ENCODE measurements at regions not wholly inside any gene's neighbourhood (a gene's known extent, or its start where the extent isn't known, plus 50 kb on each side); places are given as distances from the start of the nearest gene placed in this dataset.
"Not testable (repeated sequence)": the region's sequence is repeated elsewhere in the genome, so short reads cannot be mapped to it uniquely, and the experiment has no call there.

- not testable (repeated sequence) for DNase-seq (ENCODE audit: extremely low read depth, low read depth, low spot score)
These were observed 600.1 kb downstream of the PRR16 start for GRCh38 chr5:121064241-121064640.

- no peak for DNase-seq (ENCODE audit: extremely low read depth, low read depth, low spot score)
These were observed 622.6 kb downstream of the PRR16 start for GRCh38 chr5:121086671-121087070.

DNA sequence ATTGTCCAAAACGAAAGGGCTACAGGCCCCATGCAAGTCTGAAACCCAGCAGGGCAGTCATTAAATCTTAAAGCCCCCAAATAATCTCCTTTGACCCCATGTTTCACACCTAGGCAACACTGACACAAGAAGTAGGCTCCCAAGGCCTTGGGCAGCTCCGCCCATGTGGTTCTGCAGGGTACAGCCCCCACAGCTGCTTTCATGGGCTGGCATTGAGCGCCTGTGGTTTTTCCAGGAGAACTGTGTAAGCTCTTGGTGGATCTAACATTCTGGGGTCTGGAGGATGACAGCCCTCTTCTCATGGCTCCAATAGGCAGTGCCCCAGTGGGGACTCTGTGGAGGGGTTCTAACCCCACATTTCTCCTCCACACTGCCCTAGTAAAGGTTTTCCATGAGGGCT lies 623.5 kb downstream of the PRR16 start:
- no peak for DNase-seq (ENCODE audit: extremely low read depth, low read depth, low spot score)

GRCh38 chr5:121088341-121088740 lies 624.2 kb downstream of the PRR16 start:
- DNase-seq (ENCODE audit: extremely low read depth, low read depth, low spot score) = no peak

GRCh38 chr5:121090822-121091221 lies 626.7 kb downstream of the PRR16 start:
- no peak for DNase-seq (ENCODE audit: extremely low read depth, low read depth, low spot score)

DNA sequence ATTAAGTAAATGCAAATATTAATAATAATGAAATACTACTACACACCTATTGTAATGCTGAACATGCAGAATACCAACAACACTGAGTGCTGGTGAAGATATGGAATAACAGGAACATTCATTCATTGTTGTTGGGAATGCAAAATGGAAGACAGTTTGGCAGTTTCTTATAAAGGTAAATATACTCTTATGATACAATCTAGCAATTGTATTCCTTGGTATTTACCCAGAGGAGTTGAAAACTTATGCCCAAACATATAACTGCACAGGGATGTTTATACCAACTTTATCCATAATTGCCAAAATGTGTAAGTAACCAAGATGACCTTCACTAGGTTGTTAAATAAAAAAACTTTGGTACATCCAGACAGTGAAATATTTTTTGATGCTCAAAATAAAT lies 636.8 kb downstream of the PRR16 start:
- DNase-seq (ENCODE audit: extremely low read depth, low read depth, low spot score) = no peak

DNA sequence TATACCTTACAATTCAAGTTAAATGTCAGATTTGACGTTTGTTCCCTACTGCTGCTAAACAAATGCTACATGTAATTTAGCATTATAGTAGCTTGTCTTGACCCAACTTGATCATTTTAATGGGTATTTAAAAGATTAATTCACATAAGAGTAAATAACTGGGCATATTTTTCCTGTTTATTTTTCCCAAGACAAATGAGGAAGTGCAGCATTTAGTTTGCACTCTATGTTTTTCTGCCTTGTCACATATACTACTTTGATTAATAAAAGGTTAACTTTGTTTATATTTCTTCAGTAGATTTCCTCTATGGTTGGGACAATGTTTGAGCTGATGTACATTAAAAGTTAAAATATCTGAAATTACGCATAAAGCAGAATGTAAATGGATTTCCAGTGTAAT lies 641.8 kb downstream of the PRR16 start:
- DNase-seq (ENCODE audit: extremely low read depth, low read depth, low spot score) = no peak

DNA sequence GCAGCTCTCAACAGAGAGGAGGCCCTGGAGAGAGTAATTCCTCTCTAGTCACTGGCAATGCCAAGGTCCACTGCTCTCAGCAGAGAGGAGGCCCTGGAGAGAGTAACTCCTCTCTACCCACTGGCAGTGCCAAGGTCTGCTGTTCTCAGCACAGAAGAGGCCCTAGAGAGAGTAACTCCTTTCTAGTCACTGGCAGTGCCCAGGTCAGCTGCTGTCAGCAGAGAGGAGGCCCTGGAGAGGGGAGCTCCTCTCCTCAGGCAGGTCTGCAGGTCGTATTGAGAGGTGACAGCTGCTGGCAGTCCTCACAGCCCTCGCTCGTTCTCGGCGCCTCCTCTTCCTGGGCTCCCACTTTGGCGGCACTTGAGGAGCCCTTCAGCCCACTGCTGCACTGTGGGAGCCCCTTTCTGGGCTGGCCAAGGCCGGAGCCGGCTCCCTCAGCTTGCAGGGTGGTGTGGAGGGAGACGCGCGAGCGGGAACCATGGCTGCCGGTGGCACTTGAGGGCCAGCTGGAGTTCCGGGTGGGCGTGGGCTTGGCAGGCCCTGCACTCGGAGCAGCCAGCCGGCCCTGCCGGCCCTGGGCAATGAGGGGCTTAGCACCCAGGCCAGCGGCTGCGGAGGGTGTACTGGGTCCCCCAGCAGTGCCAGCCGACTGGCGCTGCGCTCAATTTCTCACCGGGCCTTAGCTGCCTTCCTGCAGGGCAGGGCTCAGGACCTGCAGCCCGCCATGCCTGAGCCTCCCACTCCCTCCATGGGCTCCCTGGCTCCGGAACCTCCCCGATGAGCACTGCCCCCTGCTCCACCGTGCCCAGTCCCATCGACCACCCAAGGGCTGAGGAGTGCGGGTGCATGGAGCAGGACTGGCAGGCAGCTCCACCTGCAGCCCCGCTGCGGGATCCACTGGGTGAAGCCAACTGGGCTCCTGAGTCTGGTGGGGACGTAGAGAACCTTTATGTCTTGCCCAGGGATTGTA lies 642.9 kb downstream of the PRR16 start:
- not testable (repeated sequence) for DNase-seq (ENCODE audit: extremely low read depth, low read depth, low spot score)

DNA sequence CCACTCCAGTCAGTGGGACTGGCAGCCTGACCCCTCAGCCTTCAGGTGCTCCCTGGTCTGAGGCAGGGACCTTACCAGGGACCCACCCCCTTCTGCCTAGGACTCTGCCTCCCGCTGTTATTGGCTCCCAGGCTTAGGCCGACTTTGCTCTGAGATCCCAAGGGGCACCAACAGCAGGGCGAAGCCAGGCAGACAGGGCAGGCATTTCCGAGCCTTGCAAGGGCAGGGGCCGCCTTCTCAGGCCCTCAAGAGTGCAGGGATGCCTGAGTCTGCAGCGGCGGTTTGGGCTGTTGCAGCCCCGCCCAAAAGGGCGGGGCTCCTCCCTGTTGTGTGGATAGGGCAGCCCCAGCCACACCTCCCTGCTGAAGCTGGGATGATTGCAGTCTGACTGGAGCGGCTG lies 644.6 kb downstream of the PRR16 start:
- no peak for DNase-seq (ENCODE audit: extremely low read depth, low read depth, low spot score)

DNA sequence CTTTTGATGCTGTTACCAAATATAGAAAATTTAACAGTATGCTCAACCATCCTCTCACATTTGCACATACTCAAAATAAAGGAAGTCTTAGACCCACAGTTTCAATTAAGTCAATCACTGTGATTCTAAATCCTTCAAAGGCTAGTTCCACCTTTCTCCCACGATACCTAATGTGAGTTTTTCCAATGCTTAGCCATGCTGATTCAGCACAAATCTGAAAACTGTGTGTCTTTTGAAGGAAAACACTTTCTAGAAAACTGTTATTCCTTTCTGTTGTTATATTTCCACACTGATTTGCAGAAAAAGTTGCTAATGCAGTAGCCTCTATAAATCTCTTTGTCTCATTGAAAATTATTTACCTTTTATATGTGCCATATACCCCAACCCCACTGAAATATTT lies 645.7 kb downstream of the PRR16 start:
- no peak for DNase-seq (ENCODE audit: extremely low read depth, low read depth, low spot score)

GRCh38 chr5:121121786-121122185 lies 657.7 kb downstream of the PRR16 start:
- DNase-seq (ENCODE audit: extremely low read depth, low read depth, low spot score) = no peak

GRCh38 chr5:121138495-121138907 lies 674.4 kb downstream of the PRR16 start:
- DNase-seq (ENCODE audit: extremely low read depth, low read depth, low spot score) = peak; percentile 52

DNA sequence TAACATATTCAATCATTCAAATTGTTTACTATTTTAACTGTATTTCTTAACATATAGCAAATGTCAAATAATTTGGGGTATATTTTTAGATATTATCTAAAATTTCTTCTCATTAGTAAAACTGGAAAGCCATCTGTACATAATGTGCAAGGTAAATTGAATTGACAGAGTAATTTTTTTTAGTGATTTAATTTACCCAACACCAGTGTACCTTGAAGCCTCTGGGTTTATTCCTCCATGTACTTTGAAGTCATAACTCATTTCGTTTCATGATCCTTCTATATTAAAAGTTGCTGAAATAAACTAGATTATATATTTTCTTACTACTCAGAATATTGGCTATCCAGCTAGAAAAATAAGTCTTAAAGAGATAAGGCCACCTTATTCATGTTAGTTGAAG lies 674.9 kb downstream of the PRR16 start:
- no peak for DNase-seq (ENCODE audit: extremely low read depth, low read depth, low spot score)

DNA sequence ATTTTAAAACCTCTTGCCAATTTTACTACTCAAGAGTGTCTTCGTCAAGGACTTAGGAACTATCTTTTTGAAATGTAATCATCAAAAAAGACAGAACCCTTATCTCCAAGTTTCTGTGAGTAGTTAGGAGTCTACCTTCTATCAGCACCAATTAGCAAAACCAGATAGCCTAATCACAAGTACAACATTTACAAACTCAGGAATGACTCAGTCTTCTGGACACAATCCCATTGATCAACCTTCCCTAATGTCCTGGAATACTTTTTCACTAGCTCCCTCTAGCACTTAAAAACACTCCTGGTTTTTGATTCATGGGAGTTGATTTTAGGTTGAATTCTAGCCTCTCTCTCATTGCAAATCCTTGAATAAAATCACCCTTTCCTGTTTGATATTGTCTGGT lies 680.7 kb downstream of the PRR16 start:
- no peak for DNase-seq (ENCODE audit: extremely low read depth, low read depth, low spot score)

- no peak for DNase-seq (ENCODE audit: extremely low read depth, low read depth, low spot score)
These were observed 687.4 kb downstream of the PRR16 start for GRCh38 chr5:121151534-121151933.

- DNase-seq (ENCODE audit: extremely low read depth, low read depth, low spot score) = no peak
These were observed 688.3 kb downstream of the PRR16 start for GRCh38 chr5:121152411-121152810.

DNA sequence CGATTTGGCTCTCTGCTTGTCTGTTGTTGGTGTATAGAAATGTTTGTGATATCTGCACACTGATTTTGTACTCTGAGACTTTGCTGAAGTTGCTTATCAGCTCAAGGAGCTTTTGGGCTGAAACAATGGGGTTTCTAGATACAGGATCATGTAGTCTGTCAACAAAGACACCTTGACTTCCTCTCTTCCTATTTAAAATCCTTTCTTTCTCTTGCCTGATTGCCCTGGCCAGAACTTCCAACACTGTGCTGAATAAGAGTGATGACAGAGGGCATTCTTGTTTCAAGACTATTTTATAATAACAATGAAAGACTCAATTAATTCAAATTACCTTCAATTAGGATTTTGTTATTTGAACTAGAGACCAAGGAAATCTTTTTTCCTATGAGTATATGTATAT lies 692.5 kb downstream of the PRR16 start:
- no peak for DNase-seq (ENCODE audit: extremely low read depth, low read depth, low spot score)

- DNase-seq (ENCODE audit: extremely low read depth, low read depth, low spot score) = no peak
These were observed 693.2 kb upstream of the FTMT start for GRCh38 chr5:121158451-121158850.

- no peak for DNase-seq (ENCODE audit: extremely low read depth, low read depth, low spot score)
These were observed 691.1 kb upstream of the FTMT start for GRCh38 chr5:121160591-121160990.

DNA sequence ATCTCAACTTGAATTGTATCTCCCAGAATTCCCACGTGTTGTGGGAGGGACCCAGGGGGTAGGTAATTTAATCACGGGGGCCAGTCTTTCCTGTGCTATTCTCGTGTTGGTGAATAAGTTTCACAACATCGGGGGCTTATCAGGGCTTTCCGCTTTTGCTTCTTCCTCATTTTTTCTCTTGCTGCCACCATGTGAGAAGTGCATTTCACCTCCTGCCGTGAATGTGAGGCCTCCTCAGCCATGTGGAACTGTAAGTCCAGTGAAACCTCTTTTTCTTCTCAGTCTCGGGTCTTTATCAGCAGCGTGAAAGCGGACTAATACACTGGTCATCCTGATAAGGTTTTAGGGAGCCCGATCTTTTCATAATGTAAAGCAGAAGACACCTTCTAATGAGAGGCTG lies 687.0 kb upstream of the FTMT start:
- no peak for DNase-seq (ENCODE audit: extremely low read depth, low read depth, low spot score)

DNA sequence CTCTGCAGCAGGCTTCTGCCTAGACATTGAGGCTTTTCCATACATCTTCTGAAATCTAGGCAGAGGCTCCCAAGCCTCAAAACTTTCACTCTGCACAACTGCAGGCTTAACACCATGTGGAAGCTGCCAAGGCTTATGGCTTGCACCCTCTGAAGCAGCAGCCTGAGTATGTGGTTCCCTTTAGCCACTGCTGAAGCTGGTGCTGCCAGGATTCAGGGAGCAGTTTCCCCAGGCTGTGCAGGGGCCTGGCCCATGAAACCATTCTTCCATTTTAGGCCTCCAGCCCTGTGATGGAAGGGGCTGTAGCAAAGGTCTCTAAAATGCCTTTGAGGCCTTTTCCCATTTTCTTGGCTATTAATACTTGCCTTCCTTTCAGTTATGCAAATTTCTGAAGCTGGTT lies 680.3 kb upstream of the FTMT start:
- no peak for DNase-seq (ENCODE audit: extremely low read depth, low read depth, low spot score)

GRCh38 chr5:121171834-121172233 lies 679.8 kb upstream of the FTMT start:
- no peak for DNase-seq (ENCODE audit: extremely low read depth, low read depth, low spot score)

- DNase-seq (ENCODE audit: extremely low read depth, low read depth, low spot score) = no peak
These were observed 677.3 kb upstream of the FTMT start for GRCh38 chr5:121174351-121174750.

Data from glomerular endothelial cell (primary cell).